Osteoblast (primary cell): ENCODE measurements at regions not wholly inside any gene's neighbourhood (a gene's known extent, or its start where the extent isn't known, plus 50 kb on each side); places are given as distances from the start of the nearest gene placed in this dataset.

Experiments used
- DNase-seq: peaks from one replicate; pipeline ENCODE4 v3.0.0; 2011; ENCODE audit warnings: low spot score, mixed read lengths; ENCODE audit not compliant: insufficient read length; ENCODE audit errors: missing footprints
- H2AFZ ChIP-seq: 2 replicates; pipeline ENCODE4 v1.6.0; 2011; ENCODE audit warnings: mild to moderate bottlenecking, low read length
- H3K27ac ChIP-seq: 2 replicates; pipeline ENCODE4 v1.5.1; 2011; ENCODE audit warnings: mild to moderate bottlenecking, low read depth, low read length, moderate library complexity
- H3K27me3 ChIP-seq: 2 replicates; pipeline ENCODE4 v1.6.0; 2012; ENCODE audit warnings: mild to moderate bottlenecking, control low read depth, inconsistent platforms, low read length, moderate library complexity; ENCODE audit not compliant: insufficient read depth
- H3K36me3 ChIP-seq: 2 replicates; pipeline ENCODE4 v1.5.1; 2011; ENCODE audit warnings: mild to moderate bottlenecking, low read length, control low read depth, moderate library complexity; ENCODE audit not compliant: insufficient read depth
- H3K4me1 ChIP-seq: 2 replicates; pipeline ENCODE4 v1.5.1; 2011; ENCODE audit warnings: mild to moderate bottlenecking, low read length, control low read depth, moderate library complexity; ENCODE audit not compliant: insufficient read depth
- H3K4me2 ChIP-seq: 2 replicates; pipeline ENCODE4 v1.6.0; 2011; ENCODE audit warnings: mild to moderate bottlenecking, low read length; ENCODE audit not compliant: insufficient read depth
- H3K4me3 ChIP-seq: fragments of 200-600 bp; sonication (generic); 3 replicates; pipeline ENCODE4 v1.5.1; 2012; ENCODE audit warnings: mild to moderate bottlenecking, low read length, inconsistent platforms; ENCODE audit not compliant: insufficient read depth
- H3K79me2 ChIP-seq: 2 replicates; pipeline ENCODE4 v1.6.0; 2012; ENCODE audit warnings: mild to moderate bottlenecking, low read length, control low read depth, inconsistent platforms; ENCODE audit not compliant: insufficient read depth
- H3K9me3 ChIP-seq: 2 replicates; pipeline ENCODE4 v1.5.1; 2011; ENCODE audit warnings: low read depth, low read length, control low read depth
- H4K20me1 ChIP-seq: 2 replicates; pipeline ENCODE4 v1.6.0; 2012; ENCODE audit warnings: mild to moderate bottlenecking, low read length, control low read depth; ENCODE audit not compliant: insufficient read depth
- CTCF ChIP-seq: IDR thresholded peaks from 2 replicates; pipeline ENCODE4 v1.5.1; 2011; ENCODE audit warnings: mild to moderate bottlenecking, low read depth, low read length, moderate library complexity; ENCODE audit errors: extremely low read depth

GRCh38 chr5:89351975-89352374, 469.0 kb upstream of the MEF2C start:
- peaks cover 8% of the 10 kb centered on the region for H3K4me1 ChIP-seq
- H4K20me1 ChIP-seq, result no peaks in the 10 kb centered on the region
- H3K4me2 ChIP-seq, result no peak overlapping the region
- H3K4me3 ChIP-seq, result no peak overlapping the region
- H2AFZ ChIP-seq, result no peak overlapping the region
- no peaks in the 10 kb centered on the region for H3K36me3 ChIP-seq
- no peaks in the 10 kb centered on the region for H3K79me2 ChIP-seq
- no peak for TF ChIP-seq CTCF
- no peaks in the 10 kb centered on the region for H3K27me3 ChIP-seq
- DNase-seq, result no peak
- peak overlapping the region; percentile 81 for H3K27ac ChIP-seq
- no peaks in the 10 kb centered on the region for H3K9me3 ChIP-seq

GRCh38 chr5:89351222-89351621, 468.2 kb upstream of the MEF2C start:
- no peaks in the 10 kb centered on the region for H3K27me3 ChIP-seq
- no peaks in the 10 kb centered on the region for H3K36me3 ChIP-seq
- H3K4me2 ChIP-seq, result no peak overlapping the region
- H3K4me1 ChIP-seq, result peaks cover 8% of the 10 kb centered on the region
- peak overlapping the region; percentile 81 for H3K27ac ChIP-seq
- no peak for TF ChIP-seq CTCF
- H2AFZ ChIP-seq, result no peak overlapping the region
- DNase-seq, result peak; percentile 62
- no peaks in the 10 kb centered on the region for H4K20me1 ChIP-seq
- H3K79me2 ChIP-seq, result no peaks in the 10 kb centered on the region
- H3K4me3 ChIP-seq, result no peak overlapping the region
- no peaks in the 10 kb centered on the region for H3K9me3 ChIP-seq

GRCh38 chr5:89350684-89351083, 467.7 kb upstream of the MEF2C start:
- Histone ChIP-seq H3K27ac (peak overlapping the region; percentile 81), H3K36me3 (no peaks in the 10 kb centered on the region), H3K9me3 (no peaks in the 10 kb centered on the region), H3K4me2 (no peak overlapping the region), H3K79me2 (no peaks in the 10 kb centered on the region), H3K27me3 (no peaks in the 10 kb centered on the region), H3K4me1 (peaks cover 8% of the 10 kb centered on the region), H2AFZ (no peak overlapping the region), H4K20me1 (no peaks in the 10 kb centered on the region), H3K4me3 (no peak overlapping the region)
- TF ChIP-seq CTCF, result no peak
- no peak for DNase-seq

GRCh38 chr5:89349246-89349980, 466.4 kb upstream of the MEF2C start:
- Histone ChIP-seq H3K4me1 (peaks cover 8% of the 10 kb centered on the region), H3K27me3 (no peaks in the 10 kb centered on the region), H3K79me2 (no peaks in the 10 kb centered on the region), H3K36me3 (no peaks in the 10 kb centered on the region), H3K27ac (no peak overlapping the region), H3K4me3 (no peak overlapping the region), H2AFZ (no peak overlapping the region), H4K20me1 (no peaks in the 10 kb centered on the region), H3K4me2 (no peak overlapping the region), H3K9me3 (no peaks in the 10 kb centered on the region)
- TF ChIP-seq CTCF, result no peak
- DNase-seq, result no peak
